WTC11 (cell line): ENCODE measurements at regions not wholly inside any gene's neighbourhood (a gene's known extent, or its start where the extent isn't known, plus 50 kb on each side); places are given as distances from the start of the nearest gene placed in this dataset.

Experiments used
- ATAC-seq: fragments of 200-7000 bp; cut with Tn5 transposase; 2 replicates; pipeline ENCODE4 v1.10.0; 2021; ENCODE audit warnings: mild to moderate bottlenecking, moderate library complexity
- CTCF ChIA-PET: fragments of 300-600 bp; sonication (Branson Sonifier 250); formaldehyde crosslinking; loops from one replicate; lab custom pipeline; 2021; ENCODE audit warnings: antibody characterized with exemption; lab: Charles Lee
- POLR2A ChIA-PET: fragments of 350-600 bp; sonication (Branson Sonifier 250); formaldehyde crosslinking; loops from one replicate; lab custom pipeline; 2021; ENCODE audit warnings: antibody characterized with exemption; lab: Charles Lee
- DNase-seq: peaks from one replicate; pipeline ENCODE4 v3.0.0; 2021; ENCODE audit warnings: low spot score
- H3K27ac Mint-ChIP-seq: 2 replicates; pipeline ENCODE4 v1.8.0; 2021; ENCODE audit warnings: mixed read lengths
- H3K27me3 Mint-ChIP-seq: 2 replicates; pipeline ENCODE4 v1.8.0; 2021; ENCODE audit warnings: low read depth, mild to moderate bottlenecking, moderate library complexity, mixed read lengths
- H3K36me3 Mint-ChIP-seq: 2 replicates; pipeline ENCODE4 v1.8.0; 2021; ENCODE audit warnings: mixed read lengths
- H3K4me1 Mint-ChIP-seq: 2 replicates; pipeline ENCODE4 v1.8.0; 2022; ENCODE audit warnings: mixed read lengths
- H3K4me3 Mint-ChIP-seq: 2 replicates; pipeline ENCODE4 v1.8.0; 2021; ENCODE audit warnings: mild to moderate bottlenecking, moderate library complexity, mixed read lengths
- H3K9me3 Mint-ChIP-seq: 2 replicates; pipeline ENCODE4 v1.8.0; 2021; ENCODE audit warnings: mixed read lengths
- ATF6 ChIP-seq: sonication (generic); formaldehyde crosslinking; IDR thresholded peaks from 2 replicates; pipeline ENCODE4 v1.8.1; 2023; ENCODE audit warnings: mild to moderate bottlenecking, missing genetic modification reagents
- CDX4 ChIP-seq: fragments of 250-450 bp; sonication (Bioruptor Pico); IDR thresholded peaks from 2 replicates; pipeline ENCODE4 v1.9.0; 2021; ENCODE audit warnings: moderate library complexity, mild to moderate bottlenecking, inconsistent platforms, borderline replicate concordance
- CREB1 ChIP-seq: sonication (generic); formaldehyde crosslinking; IDR thresholded peaks from 2 replicates; pipeline ENCODE4 v1.8.0; 2023; ENCODE audit warnings: mild to moderate bottlenecking, missing genetic modification reagents
- E2F1 ChIP-seq: sonication (generic); formaldehyde crosslinking; IDR thresholded peaks from 2 replicates; pipeline ENCODE4 v1.8.0; 2022; ENCODE audit warnings: mild to moderate bottlenecking, missing genetic modification reagents
- E2F5 ChIP-seq: sonication (generic); formaldehyde crosslinking; IDR thresholded peaks from 2 replicates; pipeline ENCODE4 v1.8.1; 2022; ENCODE audit warnings: mild to moderate bottlenecking, moderate library complexity, missing genetic modification reagents
- ESRRA ChIP-seq: sonication (generic); formaldehyde crosslinking; IDR thresholded peaks from 2 replicates; pipeline ENCODE4 v1.8.1; 2022; ENCODE audit warnings: mild to moderate bottlenecking, missing genetic modification reagents, borderline replicate concordance
- ETV6 ChIP-seq: sonication (generic); formaldehyde crosslinking; IDR thresholded peaks from 2 replicates; pipeline ENCODE4 v1.8.1; 2022; ENCODE audit warnings: mild to moderate bottlenecking, missing genetic modification reagents
- GABPB1 ChIP-seq: sonication (generic); formaldehyde crosslinking; IDR thresholded peaks from 2 replicates; pipeline ENCODE4 v1.8.1; 2023; ENCODE audit warnings: mild to moderate bottlenecking, missing genetic modification reagents
- KAT7 ChIP-seq: sonication (generic); formaldehyde crosslinking; IDR thresholded peaks from 2 replicates; pipeline ENCODE4 v1.8.1; 2023; ENCODE audit warnings: missing genetic modification reagents, mild to moderate bottlenecking, borderline replicate concordance
- NFYB ChIP-seq: sonication (generic); formaldehyde crosslinking; conservative IDR thresholded peaks from 2 replicates; pipeline ENCODE4 v1.8.0; 2022; ENCODE audit warnings: low read depth, missing genetic modification reagents
- OVOL2 ChIP-seq: fragments of 250-450 bp; sonication (Bioruptor Pico); IDR thresholded peaks from 2 replicates; pipeline ENCODE4 v1.9.0; 2021; ENCODE audit warnings: mild to moderate bottlenecking, borderline replicate concordance
- SMAD4 ChIP-seq: sonication (generic); formaldehyde crosslinking; IDR thresholded peaks from 2 replicates; pipeline ENCODE4 v1.8.0; 2022; ENCODE audit warnings: mild to moderate bottlenecking, missing genetic modification reagents
- STAT6 ChIP-seq: sonication (generic); formaldehyde crosslinking; conservative IDR thresholded peaks from 2 replicates; pipeline ENCODE4 v1.8.1; 2023; ENCODE audit warnings: mild to moderate bottlenecking, low read depth, missing genetic modification reagents, moderate library complexity
- TEAD4 ChIP-seq: sonication (generic); formaldehyde crosslinking; IDR thresholded peaks from 2 replicates; pipeline ENCODE4 v1.8.0; 2022; ENCODE audit warnings: mild to moderate bottlenecking, missing genetic modification reagents
- ZNF232 ChIP-seq: sonication (generic); formaldehyde crosslinking; IDR thresholded peaks from 2 replicates; pipeline ENCODE4 v1.8.0; 2022; ENCODE audit warnings: mild to moderate bottlenecking, missing genetic modification reagents
- ZNF263 ChIP-seq: sonication (generic); formaldehyde crosslinking; IDR thresholded peaks from 2 replicates; pipeline ENCODE4 v1.8.1; 2022; ENCODE audit warnings: low read depth, mild to moderate bottlenecking, moderate library complexity, missing genetic modification reagents
- ZNF281 ChIP-seq: sonication (generic); formaldehyde crosslinking; IDR thresholded peaks from 2 replicates; pipeline ENCODE4 v1.8.0; 2023; ENCODE audit warnings: mild to moderate bottlenecking, missing genetic modification reagents
- ZNF532 ChIP-seq: fragments of 250-450 bp; sonication (Bioruptor Pico); IDR thresholded peaks from 2 replicates; pipeline ENCODE4 v1.9.0; 2021; ENCODE audit warnings: mild to moderate bottlenecking, borderline replicate concordance
- ZSCAN18 ChIP-seq: fragments of 250-450 bp; sonication (Bioruptor Pico); IDR thresholded peaks from 2 replicates; pipeline ENCODE4 v2.1.2; 2022; ENCODE audit warnings: mild to moderate bottlenecking, moderate library complexity

- no peaks in the 10 kb centered on the region for H3K27me3 Mint-ChIP-seq
- no peak overlapping the region for H3K27ac Mint-ChIP-seq
- no peak for TF ChIP-seq ZNF263 (CRISPR knock-in tag)
- no peak for TF ChIP-seq E2F5 (CRISPR knock-in tag)
- no peak for TF ChIP-seq GABPB1 (CRISPR knock-in tag)
- TF ChIP-seq ESRRA (CRISPR knock-in tag): no peak
- TF ChIP-seq SMAD4 (CRISPR knock-in tag): no peak
- ATAC-seq: no peak
- DNase-seq: no peak
- no peak overlapping the region for H3K4me3 Mint-ChIP-seq
- peaks cover 2% of the 10 kb centered on the region for H3K4me1 Mint-ChIP-seq
- ChIA-PET POLR2A (no interaction called here), CTCF (interaction anchor here (1.4 to 2.6 kb wide), 2 partner anchors 8 to 319 kb away, joined by 3 to 7 read pairs; no protein-coding TSS in a partner anchor)
- no peaks in the 10 kb centered on the region for H3K9me3 Mint-ChIP-seq
- H3K36me3 Mint-ChIP-seq: no peaks in the 10 kb centered on the region
These were observed 148.3 kb downstream of the ESM1 start for GRCh38 chr5:54837093-54837492.

- no peak for DNase-seq
- Mint-ChIP-seq H3K36me3 (no peaks in the 10 kb centered on the region), H3K4me3 (no peak overlapping the region), H3K9me3 (no peaks in the 10 kb centered on the region), H3K4me1 (no peaks in the 10 kb centered on the region), H3K27ac (no peak overlapping the region), H3K27me3 (no peaks in the 10 kb centered on the region)
- ChIA-PET CTCF (interaction anchor here (2.6 kb wide), 1 partner anchor 10 kb away, joined by 7 read pairs; no protein-coding TSS in a partner anchor), POLR2A (no interaction called here)
- ATAC-seq: no peak
- TF ChIP-seq CDX4: no peak
- TF ChIP-seq ZNF263 (CRISPR knock-in tag): no peak
- no peak for TF ChIP-seq STAT6 (CRISPR knock-in tag)
- no peak for TF ChIP-seq CREB1 (CRISPR knock-in tag)
- TF ChIP-seq ZNF232 (CRISPR knock-in tag): no peak
- TF ChIP-seq NFYB (CRISPR knock-in tag): no peak
- TF ChIP-seq TEAD4 (CRISPR knock-in tag): no peak
- no peak for TF ChIP-seq ETV6 (CRISPR knock-in tag)
- TF ChIP-seq ZSCAN18 (CRISPR knock-in tag): no peak
- TF ChIP-seq OVOL2 (CRISPR knock-in tag): no peak
- no peak for TF ChIP-seq ZNF532
- TF ChIP-seq E2F1 (CRISPR knock-in tag): no peak
- TF ChIP-seq KAT7 (CRISPR knock-in tag): no peak
- TF ChIP-seq ATF6 (CRISPR knock-in tag): no peak
- no peak for TF ChIP-seq ZNF281 (CRISPR knock-in tag)
These were observed 149.7 kb downstream of the ESM1 start for GRCh38 chr5:54835647-54836046.
